ENCODE measurements at regions not wholly inside any gene's neighbourhood (a gene's known extent, or its start where the extent isn't known, plus 50 kb on each side); places are given as distances from the start of the nearest gene placed in this dataset.

GRCh38 chr15:47035475-47036406 is 681.6 kb upstream of the SEMA6D start:
- TF ChIP-seq POLR2AphosphoS5 (IDR thresholded peaks at IDR 0.05; ENCODE audit: low read depth, low read length) (no peak), POLR2A (IDR thresholded peaks at IDR 0.05; ENCODE audit: low read depth, low read length) (no peak), TAF1 (IDR thresholded peaks at IDR 0.05; ENCODE audit: borderline replicate concordance, low read depth, low read length) (no peak)

All from GM12892 (cell line).